Brain microvascular endothelial cell (primary cell): ENCODE measurements at regions not wholly inside any gene's neighbourhood (a gene's known extent, or its start where the extent isn't known, plus 50 kb on each side); places are given as distances from the start of the nearest gene placed in this dataset.

ENCODE experiments used
- DNase-seq: peaks from one replicate; pipeline ENCODE4 v3.0.0-alpha.2; 2020
- H3K27ac ChIP-seq: fragments of 250-450 bp; sonication (Bioruptor Pico); 2 replicates; pipeline ENCODE4 v1.5.1; 2020; ENCODE audit warnings: mild to moderate bottlenecking, moderate library complexity
- H3K27me3 ChIP-seq: fragments of 250-450 bp; sonication (Bioruptor Pico); replicated peaks from 2 replicates; pipeline ENCODE4 v1.5.1; 2020; ENCODE audit warnings: mild to moderate bottlenecking
- H3K36me3 ChIP-seq: fragments of 250-450 bp; sonication (Bioruptor Pico); replicated peaks from 2 replicates; pipeline ENCODE4 v1.5.1; 2020; ENCODE audit warnings: mild to moderate bottlenecking
- H3K4me3 ChIP-seq: 2 replicates; pipeline ENCODE4 v1.5.1; 2011; ENCODE audit warnings: low read depth, mild to moderate bottlenecking, control low read depth, low read length, moderate library complexity
- CTCF ChIP-seq: IDR thresholded peaks from 2 replicates; pipeline ENCODE4 v1.5.1; 2011; ENCODE audit warnings: low read depth, mild to moderate bottlenecking, moderate library complexity, low read length, control low read depth, inconsistent platforms; ENCODE audit errors: missing control alignments
- in situ Hi-C: cut with HindIII; loops from 2 replicates; pipeline ENCODE4 v1.10.0; 2017; ENCODE audit warnings: low sequenced_read_pairs, low pct_ligation_motif_present

GRCh38 chr4:160808174-160808573 is 1355.6 kb downstream of the FSTL5 start:
- no peak for DNase-seq
- no peaks in the 10 kb centered on the region for H3K36me3 ChIP-seq
- TF ChIP-seq CTCF, result no peak
- in situ Hi-C loops, result no loop called here
- no peak overlapping the region for H3K4me3 ChIP-seq
- no peak overlapping the region for H3K27ac ChIP-seq
- no peaks in the 10 kb centered on the region for H3K27me3 ChIP-seq

DNA sequence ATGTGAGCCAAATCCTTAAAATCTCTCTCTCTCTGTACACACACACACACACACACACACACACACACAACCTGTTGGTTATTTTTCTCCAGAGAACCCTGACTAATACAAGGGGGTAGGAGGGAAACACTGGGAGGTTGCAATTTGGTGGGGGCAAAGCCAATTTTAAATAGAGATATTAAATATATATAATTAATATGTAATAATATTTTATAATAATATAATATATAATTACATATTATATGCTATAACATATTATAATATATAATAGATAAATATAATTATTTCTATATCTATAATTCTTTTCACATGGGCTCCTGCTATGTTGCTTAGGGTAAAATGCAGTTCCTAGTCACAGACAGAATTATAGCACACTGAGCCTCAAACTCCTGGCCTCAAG is 1354.2 kb downstream of the FSTL5 start:
- no peak overlapping the region for H3K4me3 ChIP-seq
- no peaks in the 10 kb centered on the region for H3K27me3 ChIP-seq
- no peaks in the 10 kb centered on the region for H3K36me3 ChIP-seq
- no peak overlapping the region for H3K27ac ChIP-seq
- in situ Hi-C loops, result no loop called here
- DNase-seq, result no peak
- TF ChIP-seq CTCF, result no peak

DNA sequence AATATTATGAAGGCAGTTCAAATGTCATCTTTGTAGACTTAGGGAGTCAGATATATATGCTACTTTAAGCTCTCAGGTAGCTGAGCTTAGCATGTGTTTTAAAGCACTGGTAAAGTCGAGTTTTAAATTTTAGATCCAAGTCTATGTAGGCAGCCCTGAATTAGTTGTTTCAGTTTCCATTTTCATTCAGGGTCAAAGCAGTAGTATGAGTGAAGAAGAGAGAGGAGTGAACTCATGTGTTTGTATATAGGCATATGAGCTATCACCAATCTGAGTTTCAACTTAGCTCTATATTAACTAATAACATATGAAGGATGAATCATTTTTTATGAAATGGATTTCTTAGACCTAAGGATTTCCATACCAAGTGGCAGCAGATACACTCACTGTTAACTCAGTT is 1353.4 kb downstream of the FSTL5 start:
- in situ Hi-C loops, result no loop called here
- Histone ChIP-seq H3K27ac (no peak overlapping the region), H3K27me3 (no peaks in the 10 kb centered on the region), H3K36me3 (no peaks in the 10 kb centered on the region), H3K4me3 (no peak overlapping the region)
- no peak for TF ChIP-seq CTCF
- no peak for DNase-seq

GRCh38 chr4:160810941-160811340 is 1352.9 kb downstream of the FSTL5 start:
- no peak for DNase-seq
- in situ Hi-C loops, result no loop called here
- Histone ChIP-seq H3K27ac (no peak overlapping the region), H3K36me3 (no peaks in the 10 kb centered on the region), H3K4me3 (no peak overlapping the region), H3K27me3 (no peaks in the 10 kb centered on the region)
- no peak for TF ChIP-seq CTCF

DNA sequence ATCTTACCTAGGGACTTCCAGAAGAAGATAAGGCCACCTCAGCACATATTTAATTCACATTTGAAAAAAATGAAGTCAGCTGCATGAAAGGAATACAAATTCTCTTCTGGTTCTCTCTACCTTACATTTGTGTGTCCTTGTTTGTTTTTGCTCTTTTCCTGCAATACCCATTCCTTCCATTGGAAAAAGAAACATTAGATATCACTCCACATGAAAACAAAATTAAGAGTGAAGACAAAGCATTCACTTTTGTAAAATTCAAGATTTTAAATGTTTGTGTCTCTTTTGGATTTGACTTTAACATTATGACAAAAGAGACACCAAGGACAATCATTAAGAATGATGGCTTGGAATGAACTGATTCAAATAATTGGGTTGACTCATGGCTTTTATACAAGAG is 1351.8 kb downstream of the FSTL5 start:
- Histone ChIP-seq H3K36me3 (no peaks in the 10 kb centered on the region), H3K27ac (no peak overlapping the region), H3K27me3 (no peaks in the 10 kb centered on the region), H3K4me3 (no peak overlapping the region)
- in situ Hi-C loops, result no loop called here
- TF ChIP-seq CTCF, result no peak
- DNase-seq, result no peak

DNA sequence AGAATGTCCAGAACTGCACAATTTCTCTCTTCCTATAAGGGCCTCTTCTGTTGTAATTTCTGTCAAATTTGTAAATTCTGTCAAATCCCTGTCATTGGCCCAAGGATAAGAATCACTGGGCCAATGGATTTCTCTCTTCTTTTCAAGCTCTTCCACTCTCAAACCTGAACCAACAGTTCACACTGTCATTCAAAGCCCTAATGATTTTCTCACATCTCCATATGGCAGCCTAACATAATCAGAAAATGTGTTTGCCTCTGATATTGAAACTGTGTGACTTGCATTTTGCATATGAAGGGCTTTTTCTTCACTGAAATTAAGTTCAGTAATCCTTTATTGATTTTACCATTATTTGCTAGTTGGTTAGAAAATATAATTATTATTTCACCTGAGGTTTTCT is 1349.1 kb downstream of the FSTL5 start:
- Histone ChIP-seq H3K4me3 (no peak overlapping the region), H3K27me3 (no peaks in the 10 kb centered on the region), H3K36me3 (no peaks in the 10 kb centered on the region), H3K27ac (no peak overlapping the region)
- no peak for TF ChIP-seq CTCF
- DNase-seq, result no peak
- in situ Hi-C loops, result no loop called here
